Stomach (tissue), 8 donors: ENCODE measurements at regions not wholly inside any gene's neighbourhood (a gene's known extent, or its start where the extent isn't known, plus 50 kb on each side); places are given as distances from the start of the nearest gene placed in this dataset.

Source experiments
- DNase-seq, 2 donors: peaks; one replicate each; pipeline versions ENCODE4 v3.0.0 to v3.0.0-alpha.2; 2013 to 2019
- H3K27ac ChIP-seq, 5 donors: fragments of 200-600 bp in 4 of 5; sonication (generic) in 4 of 5; one replicate each; pipeline ENCODE4 v1.5.1; 2013 to 2019; ENCODE audit warnings: mild to moderate bottlenecking in 1 of 5, moderate library complexity in 1 of 5
- H3K27me3 ChIP-seq, 3 donors: fragments of 200-600 bp; sonication (generic); one replicate each; pipeline ENCODE4 v1.5.1; 2017 to 2019; ENCODE audit warnings: mixed run types in 1 of 3
- H3K36me3 ChIP-seq, 4 donors: fragments of 200-600 bp; sonication (generic); 1 replicate in 3 of 4; 2 replicates in 1 of 4; pipeline ENCODE4 v1.5.1; 2016 to 2019
- H3K4me1 ChIP-seq, 4 donors: fragments of 200-600 bp; sonication (generic); one replicate each; pipeline ENCODE4 v1.5.1; 2016 to 2019
- H3K4me3 ChIP-seq, 4 donors: fragments of 200-600 bp; sonication (generic) in 3 of 4; one replicate each; pipeline ENCODE4 v1.5.1; 2016 to 2019; ENCODE audit warnings: mild to moderate bottlenecking in 1 of 4
- H3K9me3 ChIP-seq, 4 donors: fragments of 200-600 bp; sonication (generic); one replicate each; pipeline ENCODE4 v1.5.1; 2016 to 2019
- CTCF ChIP-seq, 7 experiments: fragments of 450-650 bp in 4 of 7; fragments of 200-600 bp in 3 of 7; sonication (generic) in 3 of 7; IDR thresholded peaks; one replicate each; pipeline ENCODE4 v1.5.1; 2016 to 2019; ENCODE audit warnings: antibody characterized with exemption in 7 of 7, control low read depth in 2 of 7, mild to moderate bottlenecking in 1 of 7
- EP300 ChIP-seq: sonication (generic); formaldehyde crosslinking; IDR thresholded peaks from one replicate; pipeline ENCODE4 v1.6.1; 2017; ENCODE audit warnings: antibody characterized with exemption
- POLR2A ChIP-seq, 4 donors: fragments of 450-650 bp; IDR thresholded peaks; one replicate each; pipeline ENCODE4 v1.6.1; 2016; ENCODE audit warnings: antibody characterized with exemption in 4 of 4, control low read depth in 2 of 4, mild to moderate bottlenecking in 1 of 4, moderate library complexity in 1 of 4
- POLR2AphosphoS5 ChIP-seq, 3 donors: sonication (generic); formaldehyde crosslinking; IDR thresholded peaks; one replicate each; pipeline ENCODE4 v1.6.1; 2016; ENCODE audit warnings: antibody characterized with exemption in 3 of 3
- WGBS, 5 donors: extraction: QIAGEN DNeasy Blood & Tissue Kit in 3 of 5; methylation state at CpG; one replicate each; pipeline versions ENCODE4 v1.1.5 to v1.1.7; 2013 to 2018; 5-methylcytosine and 5-hydroxymethylcytosine counted together
- intact Hi-C: fragments of 100-400 bp; cut with DNase I; formaldehyde crosslinking; loops from one replicate; pipeline ENCODE4 v1.15.1; 2023; ENCODE audit warnings: low total_unique reads
- donor health status: healthy with polysubstance abuse.
- donor health status: Bipolar disorder and iron deficiency.
- donor health status: healthy.

- no peak for TF ChIP-seq EP300
- no peak for TF ChIP-seq POLR2AphosphoS5 (IDR thresholded peaks at IDR 0.05)
- TF ChIP-seq CTCF (IDR thresholded peaks at IDR 0.05): no peak
- TF ChIP-seq POLR2A (IDR thresholded peaks at IDR 0.05): no peak
- Histone ChIP-seq H3K27me3 (no peaks in the 10 kb centered on the region), H3K9me3 (peaks cover 0 to 7% (median 3%) of the 10 kb centered on the region in 4 donors), H3K36me3 (no peaks in the 10 kb centered on the region), H3K27ac (no peak overlapping the region), H3K4me3 (no peak overlapping the region), H3K4me1 (peaks cover 0 to 13% (median 0%) of the 10 kb centered on the region in 4 donors)
- DNase-seq: no peak
- 92 to 97% (median 95%) methylated on average over 6 of the region's 6 CpGs for WGBS, 5 donors
- intact Hi-C loops: no loop called here
These were observed 154.5 kb downstream of the TENT4A start for GRCh38 chr5:6867712-6868111.

- H3K27me3 ChIP-seq: no peaks in the 10 kb centered on the region
- peak in 1 of 2 donors; percentile 44 for DNase-seq
These were observed 154.9 kb downstream of the TENT4A start for GRCh38 chr5:6868171-6868570.

GRCh38 chr5:6868575-6869215, 155.5 kb downstream of the TENT4A start:
- Histone ChIP-seq H3K36me3 (no peaks in the 10 kb centered on the region), H3K4me1 (peaks cover 0 to 16% (median 2%) of the 10 kb centered on the region in 4 donors), H3K27ac (no peak overlapping the region), H3K9me3 (no peaks in the 10 kb centered on the region), H3K27me3 (no peaks in the 10 kb centered on the region), H3K4me3 (no peak overlapping the region)
- no peak for TF ChIP-seq EP300
- TF ChIP-seq POLR2AphosphoS5 (IDR thresholded peaks at IDR 0.05): no peak
- intact Hi-C loops: no loop called here
- no peak for DNase-seq
- WGBS, 5 donors: 82 to 91% (median 87%) methylated on average over 10 to 11 of the region's 11 CpGs

More at GRCh38 chr5:6868171-6868570, 154.9 kb downstream of the TENT4A start:
- Histone ChIP-seq H3K9me3 (peaks cover 0 to 2% (median under 1%) of the 10 kb centered on the region in 4 donors), H3K27ac (no peak overlapping the region), H3K4me3 (no peak overlapping the region), H3K4me1 (peaks cover 0 to 13% (median 0%) of the 10 kb centered on the region in 4 donors), H3K36me3 (no peaks in the 10 kb centered on the region)
- 78 to 88% (median 83%) methylated on average over 6 to 9 of the region's 9 CpGs for WGBS, 5 donors
- intact Hi-C loops: no loop called here
- TF ChIP-seq EP300 (no peak), CTCF (IDR thresholded peaks at IDR 0.05) (no peak), POLR2A (IDR thresholded peaks at IDR 0.05) (no peak), POLR2AphosphoS5 (IDR thresholded peaks at IDR 0.05) (no peak)

GRCh38 chr5:6869677-6870076, 156.4 kb downstream of the TENT4A start:
- TF ChIP-seq CTCF (IDR thresholded peaks at IDR 0.05) (no peak), POLR2AphosphoS5 (IDR thresholded peaks at IDR 0.05) (no peak), POLR2A (IDR thresholded peaks at IDR 0.05) (no peak), EP300 (no peak)
- H3K27me3 ChIP-seq: no peaks in the 10 kb centered on the region
- 90 to 93% (median 92%) methylated on average over 7 of the region's 7 CpGs for WGBS, 5 donors
- no peaks in the 10 kb centered on the region for H3K36me3 ChIP-seq
- intact Hi-C loops: no loop called here
- H3K9me3 ChIP-seq: no peaks in the 10 kb centered on the region
- H3K4me3 ChIP-seq: no peak overlapping the region
- H3K27ac ChIP-seq: no peak overlapping the region
- peaks cover 0 to 16% (median 6%) of the 10 kb centered on the region in 4 donors for H3K4me1 ChIP-seq
- DNase-seq: no peak

GRCh38 chr5:6872441-6873160, 159.4 kb downstream of the TENT4A start:
- H3K27me3 ChIP-seq: no peaks in the 10 kb centered on the region
- no peak for DNase-seq
- H3K36me3 ChIP-seq: no peaks in the 10 kb centered on the region
- TF ChIP-seq POLR2AphosphoS5 (IDR thresholded peaks at IDR 0.05) (no peak), CTCF (IDR thresholded peaks at IDR 0.05) (no peak), POLR2A (IDR thresholded peaks at IDR 0.05) (no peak), EP300 (no peak)
- no peak overlapping the region for H3K4me3 ChIP-seq
- WGBS, 5 donors: 73 to 86% (median 86%) methylated on average over 12 of the region's 12 CpGs
- intact Hi-C loops: no loop called here
- no peaks in the 10 kb centered on the region for H3K9me3 ChIP-seq
- peaks cover 0 to 23% (median 9%) of the 10 kb centered on the region in 4 donors for H3K4me1 ChIP-seq
- no peak overlapping the region for H3K27ac ChIP-seq
